GM23248 (cell line): ENCODE measurements at regions not wholly inside any gene's neighbourhood (a gene's known extent, or its start where the extent isn't known, plus 50 kb on each side); places are given as distances from the start of the nearest gene placed in this dataset.
"Not testable (repeated sequence)": the region's sequence is repeated elsewhere in the genome, so short reads cannot be mapped to it uniquely, and the experiment has no call there.

Experiments used
- EZH2 ChIP-seq: fragments of 200-600 bp; sonication (generic); IDR thresholded peaks from 2 replicates; pipeline ENCODE4 v1.6.1; 2018; ENCODE audit warnings: antibody characterized with exemption, mild to moderate bottlenecking; ENCODE audit not compliant: insufficient read depth, poor library complexity, severe bottlenecking
- EZH2phosphoT487 ChIP-seq: fragments of 200-600 bp; sonication (generic); IDR thresholded peaks from 2 replicates; pipeline ENCODE4 v1.6.1; 2018; ENCODE audit warnings: antibody characterized with exemption, moderate library complexity, mild to moderate bottlenecking, low read depth; ENCODE audit not compliant: insufficient read depth

DNA sequence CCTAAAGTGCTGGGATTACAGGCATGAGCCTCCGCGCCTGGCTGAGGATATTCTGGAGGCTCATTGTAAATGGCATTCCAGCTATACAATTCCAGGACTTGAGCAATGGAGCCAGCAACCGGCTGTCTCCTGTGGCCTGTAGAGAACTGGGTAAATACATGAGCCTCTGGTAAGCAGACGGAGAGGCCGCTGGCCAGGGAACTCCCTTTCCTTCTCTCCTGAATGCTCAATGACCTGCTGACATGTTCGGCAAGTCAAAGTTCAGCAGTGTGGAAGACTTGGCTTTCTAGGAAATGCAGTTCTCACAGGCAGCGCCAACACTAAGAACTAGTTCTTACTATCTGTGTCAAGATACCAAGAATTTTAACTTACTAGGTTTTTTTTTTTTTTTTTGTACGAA lies 139.8 kb downstream of the SEPTIN7 start:
- TF ChIP-seq EZH2, EZH2phosphoT487: not testable (repeated sequence)
